Body of pancreas (tissue), 4 donors: ENCODE measurements at regions not wholly inside any gene's neighbourhood (a gene's known extent, or its start where the extent isn't known, plus 50 kb on each side); places are given as distances from the start of the nearest gene placed in this dataset.

Source experiments
- POLR2A ChIP-seq, 3 donors: fragments of 450-650 bp; IDR thresholded peaks; one replicate each; pipeline ENCODE4 v1.6.1; 2016; ENCODE audit warnings: antibody characterized with exemption in 3 of 3, mild to moderate bottlenecking in 2 of 3
- TF ChIP-seq, protein P1 (sequence below), 7 experiments: fragments of 450-650 bp in 4 of 7; fragments of 200-600 bp in 3 of 7; sonication (generic) in 3 of 7; IDR thresholded peaks; one replicate each; pipeline ENCODE4 v1.5.1; 2016 to 2019; ENCODE audit warnings: antibody characterized with exemption in 7 of 7

DNA sequence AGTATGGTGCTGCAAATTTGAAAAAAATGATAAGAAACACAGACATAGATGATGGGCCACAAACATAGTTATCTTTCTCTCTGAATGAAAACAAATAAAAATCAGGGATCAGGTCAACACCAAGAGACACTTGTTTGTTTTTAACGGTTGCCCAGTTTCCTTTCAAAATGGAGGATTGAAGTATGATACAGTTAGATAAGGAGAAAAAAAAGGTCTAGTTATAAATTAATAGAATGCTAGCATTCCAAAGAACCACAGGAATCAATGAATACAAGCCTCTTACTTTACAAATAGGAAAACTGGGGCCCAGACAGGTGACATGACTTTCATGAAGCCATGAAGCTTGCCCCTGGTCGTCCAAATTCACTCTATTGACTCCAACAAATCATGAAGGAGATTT is 305.1 kb downstream of the ZNF621 start:
- TF ChIP-seq, protein P1, sequence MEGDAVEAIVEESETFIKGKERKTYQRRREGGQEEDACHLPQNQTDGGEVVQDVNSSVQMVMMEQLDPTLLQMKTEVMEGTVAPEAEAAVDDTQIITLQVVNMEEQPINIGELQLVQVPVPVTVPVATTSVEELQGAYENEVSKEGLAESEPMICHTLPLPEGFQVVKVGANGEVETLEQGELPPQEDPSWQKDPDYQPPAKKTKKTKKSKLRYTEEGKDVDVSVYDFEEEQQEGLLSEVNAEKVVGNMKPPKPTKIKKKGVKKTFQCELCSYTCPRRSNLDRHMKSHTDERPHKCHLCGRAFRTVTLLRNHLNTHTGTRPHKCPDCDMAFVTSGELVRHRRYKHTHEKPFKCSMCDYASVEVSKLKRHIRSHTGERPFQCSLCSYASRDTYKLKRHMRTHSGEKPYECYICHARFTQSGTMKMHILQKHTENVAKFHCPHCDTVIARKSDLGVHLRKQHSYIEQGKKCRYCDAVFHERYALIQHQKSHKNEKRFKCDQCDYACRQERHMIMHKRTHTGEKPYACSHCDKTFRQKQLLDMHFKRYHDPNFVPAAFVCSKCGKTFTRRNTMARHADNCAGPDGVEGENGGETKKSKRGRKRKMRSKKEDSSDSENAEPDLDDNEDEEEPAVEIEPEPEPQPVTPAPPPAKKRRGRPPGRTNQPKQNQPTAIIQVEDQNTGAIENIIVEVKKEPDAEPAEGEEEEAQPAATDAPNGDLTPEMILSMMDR (IDR thresholded peaks at IDR 0.05), result no peak
- no peak for TF ChIP-seq POLR2A (IDR thresholded peaks at IDR 0.05)
